Sigmoid colon (tissue), 6 donors: ENCODE measurements at regions not wholly inside any gene's neighbourhood (a gene's known extent, or its start where the extent isn't known, plus 50 kb on each side); places are given as distances from the start of the nearest gene placed in this dataset.

Experiments
- DNase-seq: peaks from one replicate; pipeline ENCODE4 v3.0.0-alpha.2; 2019
- H3K27ac ChIP-seq, 4 donors: fragments of 200-600 bp; sonication (generic); one replicate each; pipeline ENCODE4 v1.5.1; 2016 to 2019; ENCODE audit warnings: mild to moderate bottlenecking in 1 of 4
- H3K27me3 ChIP-seq, 3 donors: fragments of 200-600 bp; sonication (generic); one replicate each; pipeline ENCODE4 v1.5.1; 2019; ENCODE audit warnings: mild to moderate bottlenecking in 1 of 3
- H3K36me3 ChIP-seq, 4 donors: fragments of 200-600 bp; sonication (generic); one replicate each; pipeline ENCODE4 v1.5.1; 2016 to 2019
- H3K4me1 ChIP-seq, 4 donors: fragments of 200-600 bp; sonication (generic); one replicate each; pipeline ENCODE4 v1.5.1; 2017 to 2019
- H3K4me3 ChIP-seq, 4 donors: fragments of 200-600 bp; sonication (generic); one replicate each; pipeline ENCODE4 v1.5.1; 2017 to 2019; ENCODE audit warnings: mild to moderate bottlenecking in 2 of 4, moderate library complexity in 1 of 4
- H3K9me3 ChIP-seq, 4 donors: fragments of 200-600 bp in 3 of 4; sonication (generic) in 3 of 4; one replicate each; pipeline versions ENCODE4 v1.5.1 to v1.6.1; 2013 to 2019
- CTCF ChIP-seq, 4 experiments: fragments of 450-650 bp in 3 of 4; fragments of 200-600 bp in 1 of 4; IDR thresholded peaks; one replicate each; pipeline ENCODE4 v1.5.1; 2016 to 2019; ENCODE audit warnings: antibody characterized with exemption in 4 of 4, mild to moderate bottlenecking in 3 of 4, moderate library complexity in 2 of 4
- EP300 ChIP-seq, 4 donors: sonication (generic); formaldehyde crosslinking; IDR thresholded peaks; one replicate each; pipeline ENCODE4 v1.6.1; 2017; ENCODE audit warnings: antibody characterized with exemption in 4 of 4
- POLR2A ChIP-seq, 2 donors: fragments of 450-650 bp; IDR thresholded peaks; one replicate each; pipeline ENCODE4 v1.6.1; 2016; ENCODE audit warnings: antibody characterized with exemption in 2 of 2, mild to moderate bottlenecking in 2 of 2, moderate library complexity in 2 of 2
- POLR2AphosphoS5 ChIP-seq, 4 donors: sonication (generic); formaldehyde crosslinking; IDR thresholded peaks; one replicate each; pipeline ENCODE4 v1.6.1; 2017; ENCODE audit warnings: antibody characterized with exemption in 4 of 4
- WGBS, 2 donors: extraction: QIAGEN DNeasy Blood & Tissue Kit; methylation state at CpG; one replicate each; pipeline ENCODE4 v1.1.7; 2013; 5-methylcytosine and 5-hydroxymethylcytosine counted together
- intact Hi-C: fragments of 100-400 bp; cut with DNase I; formaldehyde crosslinking; loops from one replicate; pipeline ENCODE4 v1.15.1; 2023
- donor health status: healthy with polysubstance abuse.
- donor health status: healthy.

DNA sequence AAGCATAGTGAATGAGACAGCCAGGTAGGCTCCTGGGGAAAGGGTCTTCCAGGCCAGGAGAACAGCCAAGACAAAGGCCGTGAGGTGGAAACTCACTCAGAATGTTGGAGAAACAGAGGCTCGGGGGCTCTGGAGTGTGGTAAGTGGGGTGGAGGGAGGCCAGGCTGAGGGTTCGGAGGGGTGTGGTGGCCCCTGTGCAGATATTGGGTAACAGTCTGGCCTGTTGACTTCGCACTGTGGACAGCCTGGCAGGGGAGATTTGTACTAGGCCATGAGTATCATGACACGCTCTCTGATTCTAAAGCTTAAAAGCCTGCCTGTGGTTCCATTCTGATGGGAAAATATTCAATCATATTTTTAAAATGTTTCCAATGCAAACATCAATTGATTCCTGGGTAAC is 239.3 kb downstream of the GADD45G start:
- TF ChIP-seq POLR2A (IDR thresholded peaks at IDR 0.05) (no peak), EP300 (IDR thresholded peaks at IDR 0.05) (no peak), POLR2AphosphoS5 (IDR thresholded peaks at IDR 0.05) (no peak), CTCF (IDR thresholded peaks at IDR 0.05) (no peak)
- H3K27ac ChIP-seq, result no peak overlapping the region
- intact Hi-C loops, result no loop called here
- 93 to 94% methylated on average over 5 of the region's 5 CpGs for WGBS, 2 donors
- no peak overlapping the region for H3K4me3 ChIP-seq
- H3K4me1 ChIP-seq, result peaks cover 0 to 13% (median 8%) of the 10 kb centered on the region in 4 donors
- H3K9me3 ChIP-seq, result no peaks in the 10 kb centered on the region
- no peaks in the 10 kb centered on the region for H3K36me3 ChIP-seq
- DNase-seq, result no peak
- H3K27me3 ChIP-seq, result no peaks in the 10 kb centered on the region

DNA sequence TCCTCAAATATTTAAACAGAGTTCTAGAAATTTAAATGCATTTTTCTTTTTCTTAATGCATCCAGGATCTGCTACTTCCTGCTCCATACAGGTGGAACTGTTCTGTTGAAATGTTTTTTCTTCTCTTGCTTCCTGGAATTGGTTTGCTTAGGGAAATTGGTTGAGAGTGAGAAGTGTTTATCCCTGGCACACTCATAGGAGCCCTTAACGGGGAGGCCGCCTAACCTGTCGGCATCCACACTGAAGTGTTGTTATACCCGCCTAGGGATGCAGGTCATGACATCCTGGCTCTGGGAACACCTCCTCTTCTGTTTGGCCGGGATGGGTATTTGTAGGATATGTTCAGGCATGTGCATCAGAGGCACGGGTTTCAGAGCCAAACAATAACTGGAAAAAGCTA is 239.7 kb downstream of the GADD45G start:
- intact Hi-C loops, result no loop called here
- WGBS, 2 donors, result 22 to 70% methylated on average over 6 of the region's 6 CpGs
- Histone ChIP-seq H3K27me3 (no peaks in the 10 kb centered on the region), H3K9me3 (peaks cover 0 to under 1% (median 0%) of the 10 kb centered on the region in 4 donors), H3K4me3 (no peak overlapping the region), H3K36me3 (no peaks in the 10 kb centered on the region), H3K4me1 (peaks cover 0 to 8% (median 3%) of the 10 kb centered on the region in 4 donors), H3K27ac (no peak overlapping the region)
- no peak for DNase-seq
- TF ChIP-seq CTCF (IDR thresholded peaks at IDR 0.05) (no peak), EP300 (IDR thresholded peaks at IDR 0.05) (no peak), POLR2AphosphoS5 (IDR thresholded peaks at IDR 0.05) (no peak), POLR2A (IDR thresholded peaks at IDR 0.05) (no peak)

DNA sequence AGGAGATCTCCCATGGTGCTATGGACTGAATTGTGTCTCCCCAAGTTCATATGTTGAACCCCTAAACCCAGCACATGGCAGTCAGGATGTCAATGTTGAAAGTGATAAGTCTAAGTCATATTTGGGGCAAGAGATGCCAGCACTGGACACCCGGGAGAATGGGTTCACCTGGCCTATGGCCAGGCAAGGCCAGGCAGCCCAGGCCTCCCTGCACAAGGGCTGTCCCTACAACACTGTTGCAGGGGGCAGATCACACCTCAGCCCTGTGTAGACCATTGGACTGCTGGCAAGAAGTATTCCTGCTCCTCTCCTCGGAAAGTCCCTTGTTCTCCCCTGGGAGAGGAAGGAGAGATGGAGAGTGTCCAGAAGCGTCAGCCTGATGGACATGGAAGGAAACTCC is 240.5 kb downstream of the GADD45G start:
- intact Hi-C loops, result no loop called here
- Histone ChIP-seq H3K9me3 (peaks cover 0 to 2% (median 0%) of the 10 kb centered on the region in 4 donors), H3K4me1 (peaks cover 0 to under 1% (median 0%) of the 10 kb centered on the region in 4 donors), H3K27ac (no peak overlapping the region), H3K36me3 (no peaks in the 10 kb centered on the region), H3K27me3 (no peaks in the 10 kb centered on the region), H3K4me3 (no peak overlapping the region)
- WGBS, 2 donors, result 77 to 82% methylated on average over 3 of the region's 3 CpGs
- no peak for DNase-seq
- TF ChIP-seq CTCF (IDR thresholded peaks at IDR 0.05), result no peak

- no peak for TF ChIP-seq CTCF (IDR thresholded peaks at IDR 0.05)
- no peak for TF ChIP-seq POLR2A (IDR thresholded peaks at IDR 0.05)
- no peak for TF ChIP-seq EP300 (IDR thresholded peaks at IDR 0.05)
- no peak for TF ChIP-seq POLR2AphosphoS5 (IDR thresholded peaks at IDR 0.05)
- Histone ChIP-seq H3K4me1 (no peaks in the 10 kb centered on the region), H3K4me3 (no peak overlapping the region), H3K27ac (no peak overlapping the region), H3K27me3 (no peaks in the 10 kb centered on the region), H3K36me3 (no peaks in the 10 kb centered on the region), H3K9me3 (peaks cover 0 to 2% (median 0%) of the 10 kb centered on the region in 4 donors)
- DNase-seq, result no peak
- WGBS, 2 donors, result 89 to 91% methylated on average over 9 of the region's 9 CpGs
- intact Hi-C loops, result no loop called here
Observed at GRCh38 chr9:89845862-89846261, 241.1 kb downstream of the GADD45G start.
